Effector memory CD4-positive, alpha-beta T cell (primary cell): ENCODE measurements at regions not wholly inside any gene's neighbourhood (a gene's known extent, or its start where the extent isn't known, plus 50 kb on each side); places are given as distances from the start of the nearest gene placed in this dataset.
"Not testable (repeated sequence)": the region's sequence is repeated elsewhere in the genome, so short reads cannot be mapped to it uniquely, and the experiment has no call there.

Experiments
- DNase-seq, 3 donors: peaks; one replicate each; pipeline ENCODE4 v3.0.0-alpha.2; 2020
- H3K27ac ChIP-seq: 2 replicates; pipeline ENCODE4 v1.7.0; 2013; ENCODE audit warnings: mild to moderate bottlenecking, low read length, moderate library complexity; ENCODE audit not compliant: insufficient read depth, poor library complexity, severe bottlenecking
- H3K27me3 ChIP-seq: replicated peaks from 2 replicates; pipeline ENCODE4 v1.7.0; 2013; ENCODE audit warnings: mild to moderate bottlenecking, low read length; ENCODE audit not compliant: insufficient read depth, control insufficient read depth, poor library complexity, severe bottlenecking
- H3K36me3 ChIP-seq: 2 replicates; pipeline ENCODE4 v1.7.0; 2013; ENCODE audit warnings: mild to moderate bottlenecking, low read length, moderate library complexity; ENCODE audit not compliant: control insufficient read depth, insufficient read depth
- H3K4me1 ChIP-seq: 2 replicates; pipeline ENCODE4 v1.7.0; 2013; ENCODE audit warnings: low read length, mild to moderate bottlenecking; ENCODE audit not compliant: control insufficient read depth, insufficient read depth, poor library complexity, severe bottlenecking
- H3K4me3 ChIP-seq: 2 replicates; pipeline ENCODE4 v1.7.0; 2013; ENCODE audit warnings: low read length, low read depth, mild to moderate bottlenecking; ENCODE audit not compliant: insufficient read depth, poor library complexity, severe bottlenecking
- H3K9me3 ChIP-seq: 2 replicates; pipeline ENCODE4 v1.7.0; 2013; ENCODE audit warnings: mild to moderate bottlenecking, low read length, moderate library complexity; ENCODE audit not compliant: control insufficient read depth

DNA sequence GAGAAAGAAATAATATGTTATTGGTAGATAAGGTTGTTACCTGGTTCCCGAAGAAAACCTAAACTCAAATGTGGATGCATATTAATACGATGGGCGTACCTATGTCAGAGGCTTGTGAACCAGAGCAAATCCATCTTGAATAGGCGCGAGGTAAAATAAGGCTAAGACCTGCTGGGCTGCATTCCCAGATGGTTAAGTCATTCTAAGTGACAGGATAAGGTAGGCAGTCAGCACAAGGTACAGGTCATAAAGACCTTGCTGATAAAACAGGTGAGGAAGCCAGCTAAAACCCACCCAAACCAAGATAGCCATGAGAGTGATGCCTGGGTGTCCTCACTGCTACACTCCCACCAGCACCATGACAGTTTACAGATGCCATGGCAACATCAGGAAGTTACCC lies 1400.1 kb downstream of the CDH8 start:
- no peak for DNase-seq
- H3K4me3 ChIP-seq = no peak overlapping the region
- no peaks in the 10 kb centered on the region for H3K36me3 ChIP-seq
- no peak overlapping the region for H3K27ac ChIP-seq
- H3K27me3 ChIP-seq = no peaks in the 10 kb centered on the region
- H3K9me3 ChIP-seq = no peaks in the 10 kb centered on the region
- no peaks in the 10 kb centered on the region for H3K4me1 ChIP-seq

- no peak for DNase-seq
- no peak overlapping the region for H3K4me3 ChIP-seq
- H3K27me3 ChIP-seq = no peaks in the 10 kb centered on the region
- no peak overlapping the region for H3K27ac ChIP-seq
- H3K4me1 ChIP-seq = no peaks in the 10 kb centered on the region
- peaks cover 1% of the 10 kb centered on the region for H3K9me3 ChIP-seq
- H3K36me3 ChIP-seq = no peaks in the 10 kb centered on the region
These were observed 1400.7 kb downstream of the CDH8 start for GRCh38 chr16:60635548-60635947.

- Histone ChIP-seq H3K36me3 (no peaks in the 10 kb centered on the region), H3K27me3 (no peaks in the 10 kb centered on the region), H3K4me1 (no peaks in the 10 kb centered on the region), H3K27ac (no peak overlapping the region), H3K9me3 (no peaks in the 10 kb centered on the region), H3K4me3 (no peak overlapping the region)
- no peak for DNase-seq
These were observed 1424.4 kb downstream of the CDH8 start for GRCh38 chr16:60611844-60612243.

DNA sequence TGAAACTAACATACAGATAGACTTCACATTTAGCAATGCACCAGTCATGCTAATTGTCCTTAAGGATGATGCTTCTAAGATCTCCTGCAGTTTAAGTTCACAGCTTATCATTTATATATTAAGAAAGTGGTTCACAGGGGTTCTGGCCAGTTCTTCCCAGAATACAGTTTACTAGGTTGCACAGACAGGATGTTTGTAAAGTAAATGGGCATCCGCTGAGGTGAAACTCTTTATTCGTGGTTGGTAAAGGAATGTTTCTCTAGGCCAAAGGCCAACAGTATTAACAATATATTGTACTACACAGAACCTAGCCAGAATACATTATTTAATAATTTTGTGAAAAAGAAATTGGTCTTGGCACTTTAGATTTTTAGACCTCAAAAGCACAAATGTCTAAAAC lies 1427.3 kb downstream of the CDH8 start:
- Histone ChIP-seq H3K9me3 (no peaks in the 10 kb centered on the region), H3K4me1 (no peaks in the 10 kb centered on the region), H3K4me3 (no peak overlapping the region), H3K36me3 (no peaks in the 10 kb centered on the region), H3K27me3 (no peaks in the 10 kb centered on the region), H3K27ac (no peak overlapping the region)
- DNase-seq = no peak

- not testable (repeated sequence) for H3K4me3 ChIP-seq, H3K27me3 ChIP-seq, DNase-seq, H3K27ac ChIP-seq, H3K4me1 ChIP-seq, H3K9me3 ChIP-seq, H3K36me3 ChIP-seq
These were observed 1430.6 kb downstream of the CDH8 start for GRCh38 chr16:60605652-60606051.

DNA sequence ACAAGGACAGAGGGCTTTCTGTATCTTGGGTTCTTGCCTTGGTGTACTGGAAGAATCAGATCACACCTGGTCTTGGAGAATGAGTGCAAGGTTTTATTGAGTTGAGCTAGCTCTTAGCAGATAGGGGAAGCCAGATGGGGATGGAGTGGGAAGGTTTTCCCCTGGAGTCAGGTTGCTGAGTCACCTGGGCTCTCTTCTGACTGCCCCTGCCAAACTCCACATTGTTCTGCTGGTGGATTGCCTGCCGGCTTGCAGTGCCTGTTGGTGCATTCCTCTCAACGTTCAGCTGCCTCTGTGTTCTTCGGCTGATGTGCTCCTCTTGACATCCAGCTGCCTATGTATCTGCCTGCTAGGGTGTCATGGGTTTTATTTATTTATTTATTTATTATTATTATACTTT lies 1431.1 kb downstream of the CDH8 start:
- no peak overlapping the region for H3K4me3 ChIP-seq
- DNase-seq = no peak
- H3K4me1 ChIP-seq = no peaks in the 10 kb centered on the region
- no peaks in the 10 kb centered on the region for H3K27me3 ChIP-seq
- no peaks in the 10 kb centered on the region for H3K36me3 ChIP-seq
- H3K9me3 ChIP-seq = no peaks in the 10 kb centered on the region
- no peak overlapping the region for H3K27ac ChIP-seq

- Histone ChIP-seq H3K9me3 (no peaks in the 10 kb centered on the region), H3K27me3 (no peaks in the 10 kb centered on the region), H3K4me1 (no peaks in the 10 kb centered on the region), H3K4me3 (no peak overlapping the region), H3K27ac (no peak overlapping the region), H3K36me3 (no peaks in the 10 kb centered on the region)
- DNase-seq = no peak
These were observed 1449.7 kb downstream of the CDH8 start for GRCh38 chr16:60586493-60586892.

DNA sequence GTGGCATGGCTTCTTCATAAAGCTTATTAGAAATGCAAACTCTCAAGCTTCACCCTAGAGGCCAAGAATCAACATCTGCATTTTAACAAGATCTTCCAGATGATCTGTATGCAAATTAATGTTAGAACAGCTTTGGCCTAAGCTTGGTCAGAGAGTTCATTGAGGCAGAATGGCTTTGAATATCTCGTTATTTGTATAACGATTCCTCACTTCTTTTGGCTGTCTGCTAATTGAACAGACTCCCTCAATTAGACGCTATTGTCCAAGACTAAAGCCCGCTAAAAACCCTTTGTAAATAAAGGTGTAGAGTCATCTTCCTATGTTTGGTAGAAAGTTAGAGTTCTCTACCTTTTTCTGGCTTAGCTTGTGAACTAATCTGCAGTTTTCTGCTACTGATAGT lies 1453.7 kb downstream of the CDH8 start:
- no peaks in the 10 kb centered on the region for H3K4me1 ChIP-seq
- no peaks in the 10 kb centered on the region for H3K27me3 ChIP-seq
- H3K4me3 ChIP-seq = no peak overlapping the region
- no peak for DNase-seq
- H3K9me3 ChIP-seq = no peaks in the 10 kb centered on the region
- H3K27ac ChIP-seq = no peak overlapping the region
- H3K36me3 ChIP-seq = no peaks in the 10 kb centered on the region

DNA sequence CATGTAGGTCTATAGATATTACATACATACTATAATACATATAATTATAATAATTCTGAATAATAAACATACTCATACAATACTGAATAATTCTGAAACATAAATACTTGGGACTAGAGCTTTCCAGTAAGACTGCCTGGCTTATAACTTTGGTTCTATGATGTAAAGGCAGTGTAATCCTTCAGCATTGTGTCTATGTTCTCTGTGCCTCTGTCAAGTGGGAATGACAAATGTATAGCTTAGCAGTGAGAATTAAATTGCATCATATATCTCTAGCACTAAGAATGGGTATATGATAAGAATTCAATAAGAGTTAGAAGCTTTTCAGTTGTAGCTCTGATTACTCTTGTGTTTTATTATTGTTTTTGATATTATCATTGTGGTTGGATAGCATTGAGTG lies 1469.3 kb downstream of the CDH8 start:
- Histone ChIP-seq H3K27me3 (no peaks in the 10 kb centered on the region), H3K36me3 (no peaks in the 10 kb centered on the region), H3K27ac (no peak overlapping the region), H3K4me1 (no peaks in the 10 kb centered on the region), H3K4me3 (no peak overlapping the region), H3K9me3 (no peaks in the 10 kb centered on the region)
- no peak for DNase-seq

DNA sequence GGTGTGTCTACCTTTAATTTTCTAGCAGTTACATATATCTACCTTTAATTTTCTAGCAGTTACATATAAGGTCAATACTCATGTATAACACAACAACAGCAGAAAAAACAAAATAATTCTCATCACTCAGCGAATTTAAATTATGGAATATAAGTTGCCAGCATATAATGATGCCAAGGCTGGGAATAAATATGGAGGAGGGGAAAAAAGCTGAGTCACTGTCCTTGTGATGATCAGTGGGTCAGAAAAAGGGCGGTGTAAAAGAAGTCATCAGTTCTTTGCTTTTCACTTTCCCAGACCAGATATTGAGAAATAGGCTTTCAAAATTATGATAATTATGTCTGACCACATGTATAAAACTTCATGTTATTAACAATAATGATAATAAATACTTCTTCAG lies 1471.7 kb downstream of the CDH8 start:
- Histone ChIP-seq H3K27ac (no peak overlapping the region), H3K36me3 (no peaks in the 10 kb centered on the region), H3K4me1 (no peaks in the 10 kb centered on the region), H3K4me3 (no peak overlapping the region), H3K9me3 (no peaks in the 10 kb centered on the region), H3K27me3 (no peaks in the 10 kb centered on the region)
- DNase-seq = no peak

DNA sequence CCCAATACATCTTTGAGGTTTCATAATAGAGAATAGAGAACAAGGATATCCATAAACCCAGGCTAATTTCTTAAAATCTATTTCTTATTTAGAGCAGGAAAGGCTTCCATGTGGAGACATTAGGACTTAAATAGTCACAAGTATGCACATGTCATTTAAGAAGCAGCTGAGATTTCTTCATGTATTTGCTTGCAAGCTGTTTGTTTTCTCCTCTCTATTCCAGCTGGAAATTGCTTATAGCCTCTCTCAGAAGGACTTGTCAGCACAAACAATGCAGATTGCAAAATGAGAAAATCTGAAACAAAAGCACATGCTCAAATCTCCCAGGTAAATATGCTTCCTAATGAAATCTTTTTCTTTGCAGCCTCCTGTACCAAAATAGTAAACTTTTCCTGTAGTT lies 1473.1 kb downstream of the CDH8 start:
- no peaks in the 10 kb centered on the region for H3K4me1 ChIP-seq
- no peaks in the 10 kb centered on the region for H3K9me3 ChIP-seq
- H3K27ac ChIP-seq = no peak overlapping the region
- no peak for DNase-seq
- H3K27me3 ChIP-seq = no peaks in the 10 kb centered on the region
- no peak overlapping the region for H3K4me3 ChIP-seq
- H3K36me3 ChIP-seq = no peaks in the 10 kb centered on the region
